MG63 (cell line): ENCODE measurements at regions not wholly inside any gene's neighbourhood (a gene's known extent, or its start where the extent isn't known, plus 50 kb on each side); places are given as distances from the start of the nearest gene placed in this dataset.

Experiments used
- DNase-seq: peaks from one replicate; pipeline ENCODE4 v3.0.0-alpha.2; 2020
- H3K27me3 ChIP-seq: fragments of 250-450 bp; sonication (Bioruptor Pico); 2 replicates; pipeline ENCODE4 v1.5.1; 2020; ENCODE audit warnings: mild to moderate bottlenecking, moderate library complexity
- H3K36me3 ChIP-seq: fragments of 250-450 bp; sonication (Bioruptor Pico); 2 replicates; pipeline ENCODE4 v1.5.1; 2020; ENCODE audit warnings: mild to moderate bottlenecking, moderate library complexity
- H3K4me3 ChIP-seq: fragments of 250-450 bp; sonication (Bioruptor Pico); 2 replicates; pipeline ENCODE4 v1.5.1; 2020; ENCODE audit warnings: mild to moderate bottlenecking, moderate library complexity
- H3K9me3 ChIP-seq: fragments of 250-450 bp; sonication (Bioruptor Pico); 2 replicates; pipeline ENCODE4 v1.5.1; 2020; ENCODE audit warnings: mild to moderate bottlenecking, moderate library complexity

- Histone ChIP-seq H3K9me3 (no peaks in the 10 kb centered on the region), H3K27me3 (peaks cover 8% of the 10 kb centered on the region; the same call in 1 of the 2 replicates), H3K4me3 (no peak overlapping the region), H3K36me3 (no peaks in the 10 kb centered on the region)
- DNase-seq: no peak
Observed at GRCh38 chr9:12920437-12920836, 145.6 kb downstream of the LURAP1L start.

GRCh38 chr9:12921621-12922020 is 146.8 kb downstream of the LURAP1L start:
- Histone ChIP-seq H3K9me3 (no peaks in the 10 kb centered on the region), H3K4me3 (no peak overlapping the region), H3K36me3 (no peaks in the 10 kb centered on the region), H3K27me3 (peaks cover 8% of the 10 kb centered on the region; the same call in 1 of the 2 replicates)
- no peak for DNase-seq

GRCh38 chr9:12922224-12922866 is 147.5 kb downstream of the LURAP1L start:
- Histone ChIP-seq H3K27me3 (peaks cover 8% of the 10 kb centered on the region; the same call in 1 of the 2 replicates), H3K9me3 (no peaks in the 10 kb centered on the region), H3K4me3 (no peak overlapping the region), H3K36me3 (no peaks in the 10 kb centered on the region)
- DNase-seq: no peak

- Histone ChIP-seq H3K9me3 (no peaks in the 10 kb centered on the region), H3K27me3 (peaks cover 8% of the 10 kb centered on the region; the same call in 1 of the 2 replicates), H3K36me3 (no peaks in the 10 kb centered on the region), H3K4me3 (no peak overlapping the region)
- peak; percentile 76 for DNase-seq
Observed at GRCh38 chr9:12923468-12924009, 148.7 kb downstream of the LURAP1L start.

- peak; percentile 78 for DNase-seq
- Histone ChIP-seq H3K27me3 (no peaks in the 10 kb centered on the region), H3K9me3 (no peaks in the 10 kb centered on the region), H3K36me3 (no peaks in the 10 kb centered on the region), H3K4me3 (no peak overlapping the region)
Observed at GRCh38 chr9:12930906-12931305, 156.1 kb downstream of the LURAP1L start.

- DNase-seq: peak; percentile 96
- no peaks in the 10 kb centered on the region for H3K27me3 ChIP-seq
- no peak overlapping the region for H3K4me3 ChIP-seq
- no peaks in the 10 kb centered on the region for H3K36me3 ChIP-seq
- H3K9me3 ChIP-seq: no peaks in the 10 kb centered on the region
Observed at GRCh38 chr9:12933957-12934356, 159.1 kb downstream of the LURAP1L start.

- Histone ChIP-seq H3K36me3 (no peaks in the 10 kb centered on the region), H3K27me3 (no peaks in the 10 kb centered on the region), H3K9me3 (no peaks in the 10 kb centered on the region), H3K4me3 (no peak overlapping the region)
- DNase-seq: peak; percentile 50
Observed at GRCh38 chr9:12934545-12935272, 159.9 kb downstream of the LURAP1L start.

- no peaks in the 10 kb centered on the region for H3K36me3 ChIP-seq
- H3K4me3 ChIP-seq: no peak overlapping the region
- H3K27me3 ChIP-seq: no peaks in the 10 kb centered on the region
- DNase-seq: no peak
- no peaks in the 10 kb centered on the region for H3K9me3 ChIP-seq
Observed at GRCh38 chr9:12935714-12936113, 160.9 kb downstream of the LURAP1L start.

- DNase-seq: no peak
- Histone ChIP-seq H3K27me3 (no peaks in the 10 kb centered on the region), H3K36me3 (no peaks in the 10 kb centered on the region), H3K4me3 (no peak overlapping the region), H3K9me3 (peaks cover 13% of the 10 kb centered on the region)
Observed at GRCh38 chr9:12954441-12954840, 179.6 kb downstream of the LURAP1L start.

GRCh38 chr9:12955510-12956163 is 180.8 kb downstream of the LURAP1L start:
- no peak for DNase-seq
- no peaks in the 10 kb centered on the region for H3K27me3 ChIP-seq
- no peaks in the 10 kb centered on the region for H3K36me3 ChIP-seq
- H3K9me3 ChIP-seq: peaks cover 13% of the 10 kb centered on the region
- no peak overlapping the region for H3K4me3 ChIP-seq

- Histone ChIP-seq H3K9me3 (peaks cover 13% of the 10 kb centered on the region), H3K36me3 (no peaks in the 10 kb centered on the region), H3K4me3 (no peak overlapping the region), H3K27me3 (no peaks in the 10 kb centered on the region)
- DNase-seq: no peak
Observed at GRCh38 chr9:12956261-12956660, 181.4 kb downstream of the LURAP1L start.

GRCh38 chr9:12956805-12957204 is 182.0 kb downstream of the LURAP1L start:
- Histone ChIP-seq H3K36me3 (no peaks in the 10 kb centered on the region), H3K4me3 (no peak overlapping the region), H3K9me3 (peaks cover 13% of the 10 kb centered on the region), H3K27me3 (no peaks in the 10 kb centered on the region)
- no peak for DNase-seq

GRCh38 chr9:12958279-12958678 is 183.5 kb downstream of the LURAP1L start:
- Histone ChIP-seq H3K9me3 (peaks cover 13% of the 10 kb centered on the region), H3K27me3 (no peaks in the 10 kb centered on the region)
- no peak for DNase-seq

GRCh38 chr9:12958708-12959107 is 183.9 kb downstream of the LURAP1L start:
- Histone ChIP-seq H3K9me3 (peaks cover 13% of the 10 kb centered on the region), H3K36me3 (no peaks in the 10 kb centered on the region), H3K27me3 (no peaks in the 10 kb centered on the region), H3K4me3 (no peak overlapping the region)
- DNase-seq: no peak

More at GRCh38 chr9:12958279-12958678, 183.5 kb downstream of the LURAP1L start:
- Histone ChIP-seq H3K4me3 (no peak overlapping the region), H3K36me3 (no peaks in the 10 kb centered on the region)

- no peaks in the 10 kb centered on the region for H3K36me3 ChIP-seq
- DNase-seq: no peak
- H3K4me3 ChIP-seq: no peak overlapping the region
- H3K9me3 ChIP-seq: peaks cover 13% of the 10 kb centered on the region
- no peaks in the 10 kb centered on the region for H3K27me3 ChIP-seq
Observed at GRCh38 chr9:12961276-12961809, 186.5 kb downstream of the LURAP1L start.

- H3K36me3 ChIP-seq: no peaks in the 10 kb centered on the region
- no peaks in the 10 kb centered on the region for H3K27me3 ChIP-seq
- peaks cover 3% of the 10 kb centered on the region for H3K9me3 ChIP-seq
- no peak for DNase-seq
- no peak overlapping the region for H3K4me3 ChIP-seq
Observed at GRCh38 chr9:12963537-12963936, 188.7 kb downstream of the LURAP1L start.

GRCh38 chr9:12964271-12964670 is 189.5 kb downstream of the LURAP1L start:
- Histone ChIP-seq H3K4me3 (no peak overlapping the region), H3K36me3 (no peaks in the 10 kb centered on the region), H3K27me3 (no peaks in the 10 kb centered on the region), H3K9me3 (no peaks in the 10 kb centered on the region)
- DNase-seq: no peak
